ENCODE measurements at regions not wholly inside any gene's neighbourhood (a gene's known extent, or its start where the extent isn't known, plus 50 kb on each side); places are given as distances from the start of the nearest gene placed in this dataset.

GRCh38 chr5:32990593-32991420, 279.7 kb downstream of the NPR3 start:
- Histone ChIP-seq H3K4me3 (ENCODE audit: low read length) (no peak overlapping the region), H3K27me3 (ENCODE audit: insufficient read depth, low read depth, low read length) (no peaks in the 10 kb centered on the region), H3K4me2 (ENCODE audit: low read length) (no peak overlapping the region), H4K20me1 (ENCODE audit: insufficient read depth) (no peaks in the 10 kb centered on the region), H3K27ac (ENCODE audit: low read length) (no peak overlapping the region), H3K9me2 (ENCODE audit: insufficient read depth, low read length) (no peaks in the 10 kb centered on the region), H3K36me3 (ENCODE audit: insufficient read depth, low read length) (no peaks in the 10 kb centered on the region), H3K9ac (ENCODE audit: low read length) (no peak overlapping the region), H2AFZ (ENCODE audit: low read depth, low read length) (no peak overlapping the region), H3K79me2 (replicated peaks; ENCODE audit: insufficient read depth, low read length) (no peaks in the 10 kb centered on the region), H3F3A (ENCODE audit: insufficient read depth, low read length, poor library complexity, severe bottlenecking) (no peaks in the 10 kb centered on the region), H3K9me3 (ENCODE audit: low read length) (no peaks in the 10 kb centered on the region)
- TF ChIP-seq RAD21 (conservative IDR thresholded peaks at IDR 0.05) (no peak), CTCF (IDR thresholded peaks at IDR 0.05; ENCODE audit: poor library complexity, severe bottlenecking) (no peak), SMC3 (conservative IDR thresholded peaks at IDR 0.05; ENCODE audit: poor library complexity) (no peak), POLR2AphosphoS5 (IDR thresholded peaks at IDR 0.05) (no peak), REST (IDR thresholded peaks at IDR 0.05; ENCODE audit: borderline replicate concordance) (no peak), EZH2 (IDR thresholded peaks at IDR 0.05; ENCODE audit: borderline replicate concordance, insufficient read depth, low read length, poor library complexity, severe bottlenecking) (no peak), TAF1 (IDR thresholded peaks at IDR 0.05; ENCODE audit: low read depth) (no peak), EP300 (conservative IDR thresholded peaks at IDR 0.05; ENCODE audit: poor library complexity, severe bottlenecking) (no peak), MXI1 (conservative IDR thresholded peaks at IDR 0.05; ENCODE audit: poor library complexity, severe bottlenecking) (no peak)

GRCh38 chr5:32991421-32991815, 280.3 kb downstream of the NPR3 start:
- H3K9me2 ChIP-seq (ENCODE audit: insufficient read depth, low read length): no peaks in the 10 kb centered on the region
- H4K20me1 ChIP-seq (ENCODE audit: insufficient read depth): no peaks in the 10 kb centered on the region
- no peaks in the 10 kb centered on the region for H3K79me2 ChIP-seq (replicated peaks; ENCODE audit: insufficient read depth, low read length)
- H3K27ac ChIP-seq (ENCODE audit: low read length): no peak overlapping the region
- H3K27me3 ChIP-seq (ENCODE audit: insufficient read depth, low read depth, low read length): no peaks in the 10 kb centered on the region
- no peaks in the 10 kb centered on the region for H3K9me3 ChIP-seq (ENCODE audit: low read length)
- H3K4me3 ChIP-seq (ENCODE audit: low read length): no peak overlapping the region
- no peaks in the 10 kb centered on the region for H3K36me3 ChIP-seq (ENCODE audit: insufficient read depth, low read length)
- TF ChIP-seq EP300 (conservative IDR thresholded peaks at IDR 0.05; ENCODE audit: poor library complexity, severe bottlenecking) (no peak), SMC3 (conservative IDR thresholded peaks at IDR 0.05; ENCODE audit: poor library complexity) (no peak), CTCF (IDR thresholded peaks at IDR 0.05; ENCODE audit: poor library complexity, severe bottlenecking) (no peak), REST (IDR thresholded peaks at IDR 0.05; ENCODE audit: borderline replicate concordance) (no peak), MXI1 (conservative IDR thresholded peaks at IDR 0.05; ENCODE audit: poor library complexity, severe bottlenecking) (no peak), POLR2AphosphoS5 (IDR thresholded peaks at IDR 0.05) (no peak), EZH2 (IDR thresholded peaks at IDR 0.05; ENCODE audit: borderline replicate concordance, insufficient read depth, low read length, poor library complexity, severe bottlenecking) (no peak), RAD21 (conservative IDR thresholded peaks at IDR 0.05) (no peak), TAF1 (IDR thresholded peaks at IDR 0.05; ENCODE audit: low read depth) (no peak)
- no peaks in the 10 kb centered on the region for H3F3A ChIP-seq (ENCODE audit: insufficient read depth, low read length, poor library complexity, severe bottlenecking)
- no peak overlapping the region for H2AFZ ChIP-seq (ENCODE audit: low read depth, low read length)
- no peak overlapping the region for H3K9ac ChIP-seq (ENCODE audit: low read length)
- no peak overlapping the region for H3K4me2 ChIP-seq (ENCODE audit: low read length)

Measured in neural cell (in vitro differentiated cells).